Gastroesophageal sphincter (tissue), 4 donors: ENCODE measurements at regions not wholly inside any gene's neighbourhood (a gene's known extent, or its start where the extent isn't known, plus 50 kb on each side); places are given as distances from the start of the nearest gene placed in this dataset.

Experiments used
- ATAC-seq: fragments of 150-250 bp; one replicate; pipeline ENCODE4 v1.9.1; 2016; ENCODE audit warnings: mild to moderate bottlenecking, moderate library complexity
- H3K27ac ChIP-seq, 4 donors: fragments of 200-600 bp; sonication (generic) in 3 of 4; 1 replicate in 3 of 4; 2 replicates in 1 of 4; pipeline ENCODE4 v1.5.1; 2016 to 2019
- H3K27me3 ChIP-seq: fragments of 200-600 bp; sonication (generic); one replicate; pipeline ENCODE4 v1.5.1; 2019
- H3K36me3 ChIP-seq, 2 donors: fragments of 200-600 bp; sonication (generic); one replicate each; pipeline ENCODE4 v1.5.1; 2019; ENCODE audit warnings: control low read depth in 1 of 2
- H3K4me1 ChIP-seq, 3 donors: fragments of 200-600 bp; sonication (generic); 1 replicate in 2 of 3; 2 replicates in 1 of 3; pipeline ENCODE4 v1.5.1; 2016 to 2019; ENCODE audit warnings: control low read depth in 2 of 3
- H3K4me3 ChIP-seq, 2 donors: fragments of 200-600 bp; sonication (generic); one replicate each; pipeline ENCODE4 v1.5.1; 2019; ENCODE audit warnings: mild to moderate bottlenecking in 1 of 2, moderate library complexity in 1 of 2
- H3K9me3 ChIP-seq, 3 donors: fragments of 200-600 bp; sonication (generic); one replicate each; pipeline ENCODE4 v1.5.1; 2017 to 2019; ENCODE audit warnings: control low read depth in 2 of 3
- EP300 ChIP-seq: sonication (generic); formaldehyde crosslinking; IDR thresholded peaks from one replicate; pipeline ENCODE4 v1.6.1; 2017; ENCODE audit warnings: antibody characterized with exemption, mild to moderate bottlenecking
- POLR2A ChIP-seq, 2 donors: fragments of 450-650 bp; IDR thresholded peaks; one replicate each; pipeline ENCODE4 v1.6.1; 2017; ENCODE audit warnings: antibody characterized with exemption in 2 of 2, mild to moderate bottlenecking in 2 of 2, moderate library complexity in 1 of 2
- POLR2AphosphoS5 ChIP-seq: sonication (generic); formaldehyde crosslinking; IDR thresholded peaks from one replicate; pipeline ENCODE4 v1.6.1; 2017; ENCODE audit warnings: antibody characterized with exemption
- WGBS, 2 donors: methylation state at CpG; one replicate each; pipeline ENCODE4 v1.1.5; 2018; ENCODE audit warnings: low coverage in 1 of 2; 5-methylcytosine and 5-hydroxymethylcytosine counted together
- TF ChIP-seq, protein P1 (sequence below), 4 experiments: fragments of 200-600 bp in 2 of 4; fragments of 450-650 bp in 2 of 4; sonication (generic) in 1 of 4; IDR thresholded peaks; one replicate each; pipeline ENCODE4 v1.5.1; 2017 to 2019; ENCODE audit warnings: antibody characterized with exemption in 4 of 4, mild to moderate bottlenecking in 2 of 4, moderate library complexity in 2 of 4

- no peak overlapping the region for H3K4me3 ChIP-seq
- H3K4me1 ChIP-seq, result no peaks in the 10 kb centered on the region
- no peak overlapping the region for H3K27ac ChIP-seq
- peaks cover 0 to 19% (median 0%) of the 10 kb centered on the region in 3 donors for H3K9me3 ChIP-seq
- 80% methylated on average over 1 of the region's 2 CpGs; no CpG with 5 or more reads in 1 of the 2 donors for WGBS, 2 donors
- no peaks in the 10 kb centered on the region for H3K36me3 ChIP-seq
- ATAC-seq, result no peak
- TF ChIP-seq EP300, result no peak
- no peak for TF ChIP-seq POLR2AphosphoS5
- TF ChIP-seq POLR2A (IDR thresholded peaks at IDR 0.05), result no peak
- TF ChIP-seq, protein P1, sequence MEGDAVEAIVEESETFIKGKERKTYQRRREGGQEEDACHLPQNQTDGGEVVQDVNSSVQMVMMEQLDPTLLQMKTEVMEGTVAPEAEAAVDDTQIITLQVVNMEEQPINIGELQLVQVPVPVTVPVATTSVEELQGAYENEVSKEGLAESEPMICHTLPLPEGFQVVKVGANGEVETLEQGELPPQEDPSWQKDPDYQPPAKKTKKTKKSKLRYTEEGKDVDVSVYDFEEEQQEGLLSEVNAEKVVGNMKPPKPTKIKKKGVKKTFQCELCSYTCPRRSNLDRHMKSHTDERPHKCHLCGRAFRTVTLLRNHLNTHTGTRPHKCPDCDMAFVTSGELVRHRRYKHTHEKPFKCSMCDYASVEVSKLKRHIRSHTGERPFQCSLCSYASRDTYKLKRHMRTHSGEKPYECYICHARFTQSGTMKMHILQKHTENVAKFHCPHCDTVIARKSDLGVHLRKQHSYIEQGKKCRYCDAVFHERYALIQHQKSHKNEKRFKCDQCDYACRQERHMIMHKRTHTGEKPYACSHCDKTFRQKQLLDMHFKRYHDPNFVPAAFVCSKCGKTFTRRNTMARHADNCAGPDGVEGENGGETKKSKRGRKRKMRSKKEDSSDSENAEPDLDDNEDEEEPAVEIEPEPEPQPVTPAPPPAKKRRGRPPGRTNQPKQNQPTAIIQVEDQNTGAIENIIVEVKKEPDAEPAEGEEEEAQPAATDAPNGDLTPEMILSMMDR (IDR thresholded peaks at IDR 0.05), result no peak
- no peaks in the 10 kb centered on the region for H3K27me3 ChIP-seq
Observed at GRCh38 chr5:167229751-167230150, 1061.7 kb upstream of the WWC1 start.

GRCh38 chr5:167230414-167230813 lies 1061.0 kb upstream of the WWC1 start:
- ATAC-seq, result no peak
- H3K27me3 ChIP-seq, result no peaks in the 10 kb centered on the region
- TF ChIP-seq POLR2A (IDR thresholded peaks at IDR 0.05) (no peak), POLR2AphosphoS5 (no peak), EP300 (no peak)
- TF ChIP-seq, protein P1 (IDR thresholded peaks at IDR 0.05), result no peak
- no peaks in the 10 kb centered on the region for H3K4me1 ChIP-seq
- H3K4me3 ChIP-seq, result no peak overlapping the region
- H3K9me3 ChIP-seq, result peaks cover 0 to 19% (median 0%) of the 10 kb centered on the region in 3 donors
- 90% methylated on average over 1 of the region's 1 CpG; no CpG with 5 or more reads in 1 of the 2 donors for WGBS, 2 donors
- no peak overlapping the region for H3K27ac ChIP-seq
- no peaks in the 10 kb centered on the region for H3K36me3 ChIP-seq

DNA sequence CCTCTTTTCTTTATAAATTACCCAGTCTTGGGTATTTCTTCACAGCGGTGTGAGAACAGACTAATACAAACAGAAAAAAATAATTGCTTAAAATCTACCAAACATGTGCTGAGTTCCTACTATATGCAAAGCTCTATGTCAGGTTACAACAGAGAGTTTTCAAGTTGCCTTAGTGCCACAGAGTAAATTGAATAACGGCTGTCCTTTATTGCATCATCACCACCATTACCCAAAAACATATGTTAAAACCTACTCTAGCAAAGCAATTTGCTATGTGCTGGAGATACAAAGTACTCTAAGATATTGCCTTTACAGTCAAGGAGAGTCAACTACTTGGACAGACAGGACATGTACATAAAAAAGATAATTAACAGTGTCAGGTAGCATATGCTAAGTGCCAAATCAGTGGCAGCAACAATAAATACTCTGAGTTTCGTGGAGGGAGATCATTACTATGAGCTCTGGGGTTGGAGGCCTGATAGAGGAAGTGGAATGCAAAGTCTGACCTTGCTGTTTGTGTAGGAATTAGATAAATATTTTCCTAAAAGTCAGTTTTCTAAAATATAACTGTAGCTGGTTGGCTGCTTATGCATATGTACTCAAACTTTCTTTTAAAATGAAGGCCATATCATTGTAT lies 1058.7 kb upstream of the WWC1 start:
- TF ChIP-seq EP300, result no peak
- TF ChIP-seq POLR2A (IDR thresholded peaks at IDR 0.05), result no peak
- no peak for TF ChIP-seq POLR2AphosphoS5
- TF ChIP-seq, protein P1 (IDR thresholded peaks at IDR 0.05), result no peak
- Histone ChIP-seq H3K9me3 (peaks cover 0 to 14% (median 0%) of the 10 kb centered on the region in 3 donors), H3K27ac (no peak overlapping the region), H3K4me1 (no peaks in the 10 kb centered on the region), H3K4me3 (no peak overlapping the region), H3K36me3 (no peaks in the 10 kb centered on the region), H3K27me3 (no peaks in the 10 kb centered on the region)
- no peak for ATAC-seq
- WGBS, 2 donors, result 71 to 94% methylated on average over 3 of the region's 3 CpGs

GRCh38 chr5:167233507-167234220 lies 1057.8 kb upstream of the WWC1 start:
- no peaks in the 10 kb centered on the region for H3K36me3 ChIP-seq
- H3K9me3 ChIP-seq, result peaks cover 0 to 5% (median 0%) of the 10 kb centered on the region in 3 donors
- H3K4me1 ChIP-seq, result no peaks in the 10 kb centered on the region
- TF ChIP-seq, protein P1 (IDR thresholded peaks at IDR 0.05), result no peak
- TF ChIP-seq EP300 (no peak), POLR2A (IDR thresholded peaks at IDR 0.05) (no peak), POLR2AphosphoS5 (no peak)
- WGBS, 2 donors, result 49 to 56% methylated on average over 3 of the region's 3 CpGs
- H3K27ac ChIP-seq, result no peak overlapping the region
- no peak for ATAC-seq
- no peak overlapping the region for H3K4me3 ChIP-seq
- H3K27me3 ChIP-seq, result no peaks in the 10 kb centered on the region
